GM12878 (cell line): ENCODE measurements at regions not wholly inside any gene's neighbourhood (a gene's known extent, or its start where the extent isn't known, plus 50 kb on each side); places are given as distances from the start of the nearest gene placed in this dataset.

Source experiments
- ATAC-seq: fragments of 200-7000 bp; cut with Tn5 transposase; 3 replicates; pipeline ENCODE4 v1.9.1; 2020; ENCODE audit warnings: mild to moderate bottlenecking, moderate library complexity
- BruUV-seq: library from RNA; stranded (reverse); fragments of 400-500 nt; replicated peaks from 2 replicates; lab custom pipeline; 2021; lab: Mats Ljungman, UMichigan
- CTCF ChIA-PET: fragments of 300-600 bp; sonication (Branson Sonifier 250); formaldehyde crosslinking; extraction: SDS; loops from one replicate; lab custom pipeline; 2021; ENCODE audit warnings: inconsistent platforms; lab: Yijun Ruan, JAX
- POLR2A ChIA-PET: fragments of 350-600 bp; formaldehyde crosslinking; extraction: SDS; loops from one replicate; lab custom pipeline; 2021; ENCODE audit warnings: inconsistent platforms; lab: Charles Lee
- RAD21 ChIA-PET: fragments of 300-600 bp; sonication (Branson Sonifier 250); formaldehyde crosslinking; loops from one replicate; lab custom pipeline; 2023; ENCODE audit warnings: antibody characterized with exemption; ENCODE audit not compliant: unreplicated experiment; lab: Charles Lee
- SMC1A ChIA-PET: fragments of 300-600 bp; sonication (Branson Sonifier 250); formaldehyde crosslinking; loops from one replicate; lab custom pipeline; 2023; ENCODE audit not compliant: unreplicated experiment, uncharacterized antibody; lab: Charles Lee
- DNase-seq: peaks from one replicate; pipeline ENCODE4 v3.0.0-alpha.2; 2011; ENCODE audit warnings: low read depth, low spot score
- FAIRE-seq: peaks from 3 replicates; lab custom pipeline; 2011; peaks lifted over from hg19 to GRCh38; lab: Jason Lieb, UNC
- H2AFZ ChIP-seq: 2 replicates; pipeline ENCODE4 v1.6.0; 2011; ENCODE audit warnings: low read depth, low read length, control low read depth; ENCODE audit not compliant: control insufficient read depth
- H3K27ac ChIP-seq: 2 replicates; pipeline ENCODE4 v1.5.1; 2011; ENCODE audit warnings: control low read depth; ENCODE audit not compliant: control insufficient read depth, insufficient read depth
- H3K27me3 ChIP-seq, 2 experiments: replicated peaks in 1 of 2; 2 replicates each; pipeline versions ENCODE4 v1.6.0 to v1.6.1; 2011; ENCODE audit warnings: low read length in 1 of 2; ENCODE audit not compliant: control insufficient read depth in 2 of 2, insufficient read depth in 2 of 2
- H3K36me3 ChIP-seq, 2 experiments: 2 replicates each; pipeline ENCODE4 v1.5.1; 2011; ENCODE audit warnings: low read length in 1 of 2; ENCODE audit not compliant: control insufficient read depth in 2 of 2, insufficient read depth in 2 of 2
- H3K4me1 ChIP-seq: 2 replicates; pipeline ENCODE4 v1.6.1; 2011; ENCODE audit warnings: mild to moderate bottlenecking, low read length, moderate library complexity, mixed read lengths; ENCODE audit not compliant: control insufficient read depth, insufficient read depth
- H3K4me2 ChIP-seq: 2 replicates; pipeline ENCODE4 v1.6.0; 2011; ENCODE audit warnings: control low read depth; ENCODE audit not compliant: control insufficient read depth, insufficient read depth
- H3K4me3 ChIP-seq: fragments of 200-600 bp; sonication (generic); 2 replicates; pipeline ENCODE4 v1.5.1; 2016
- H3K79me2 ChIP-seq: 2 replicates; pipeline ENCODE4 v1.6.0; 2011; ENCODE audit warnings: low read length; ENCODE audit not compliant: control insufficient read depth, insufficient read depth
- H3K9ac ChIP-seq: 2 replicates; pipeline ENCODE4 v1.8.0; 2011; ENCODE audit warnings: low read length, control low read depth, mixed read lengths; ENCODE audit not compliant: control insufficient read depth, insufficient read depth
- H3K9me3 ChIP-seq: replicated peaks from 3 replicates; pipeline ENCODE4 v1.5.1; 2011; ENCODE audit warnings: mild to moderate bottlenecking, low read length; ENCODE audit not compliant: control insufficient read depth, insufficient read depth
- H4K20me1 ChIP-seq: 2 replicates; pipeline ENCODE4 v1.6.0; 2011; ENCODE audit not compliant: control insufficient read depth, insufficient read depth
- ASH2L ChIP-seq: fragments of 300-600, 200-600 bp; sonication (generic); IDR thresholded peaks from 2 replicates; pipeline ENCODE4 v1.6.1; 2017; ENCODE audit warnings: low read depth, mild to moderate bottlenecking, borderline replicate concordance
- BRCA1 ChIP-seq: IDR thresholded peaks from 2 replicates; pipeline ENCODE4 v1.6.1; 2011; ENCODE audit warnings: low read depth, low read length, improper control_type of control experiment
- IRF4 ChIP-seq: IDR thresholded peaks from 2 replicates; pipeline ENCODE4 v1.6.1; 2011; ENCODE audit warnings: low read depth, low read length
- JUNB ChIP-seq: IDR thresholded peaks from 2 replicates; pipeline ENCODE4 v1.6.1; 2016; ENCODE audit warnings: antibody characterized with exemption, mild to moderate bottlenecking
- NBN ChIP-seq: fragments of 450-650 bp; IDR thresholded peaks from 2 replicates; pipeline ENCODE4 v1.6.1; 2016
- NFIC ChIP-seq: IDR thresholded peaks from 2 replicates; pipeline ENCODE4 v1.6.1; 2012; ENCODE audit warnings: low read depth, mild to moderate bottlenecking, inconsistent platforms, low read length, moderate library complexity
- NFYA ChIP-seq: IDR thresholded peaks from 2 replicates; pipeline ENCODE4 v1.6.1; 2011; ENCODE audit warnings: low read depth, mild to moderate bottlenecking, low read length, improper control_type of control experiment, borderline replicate concordance
- NRF1 ChIP-seq: conservative IDR thresholded peaks from 2 replicates; pipeline ENCODE4 v1.6.1; 2011; ENCODE audit warnings: mild to moderate bottlenecking, low read depth, low read length, improper control_type of control experiment
- RAD51 ChIP-seq: fragments of 450-650 bp; IDR thresholded peaks from 2 replicates; pipeline ENCODE4 v1.6.1; 2016; ENCODE audit warnings: moderate library complexity, mild to moderate bottlenecking, inconsistent platforms
- TBL1XR1 ChIP-seq: IDR thresholded peaks from 2 replicates; pipeline ENCODE4 v1.6.1; 2012; ENCODE audit warnings: low read depth, low read length, improper control_type of control experiment
- USF1 ChIP-seq: IDR thresholded peaks from 2 replicates; pipeline ENCODE4 v1.6.1; 2011; ENCODE audit warnings: borderline replicate concordance, low read depth, mild to moderate bottlenecking, moderate library complexity, mixed read lengths, low read length; ENCODE audit not compliant: insufficient read depth; ENCODE audit errors: extremely low read length
- ZNF217 ChIP-seq: fragments of 450-650 bp; IDR thresholded peaks from 2 replicates; pipeline ENCODE4 v1.6.1; 2017; ENCODE audit warnings: antibody characterized with exemption, mild to moderate bottlenecking
- WGBS: methylation state at CpG from one replicate; pipeline ENCODE4 v1.1.6; 2016; ENCODE audit warnings: low lambda C conversion rate; ENCODE audit not compliant: insufficient replicate concordance, insufficient coverage; ENCODE audit errors: missing lambda C conversion rate; 5-methylcytosine and 5-hydroxymethylcytosine counted together
- in situ Hi-C: fragments of 300-500 bp; cut with MboI; formaldehyde crosslinking; loops from 9 replicates; pipeline ENCODE4 v1.14.3; 2018; ENCODE audit warnings: mixed read lengths
- intact Hi-C: fragments of 100-400 bp; cut with micrococcal nuclease; formaldehyde crosslinking; loops from one replicate; pipeline ENCODE4 v1.14.2; 2022; ENCODE audit not compliant: unreplicated experiment
- TF ChIP-seq, protein P1 (sequence below): IDR thresholded peaks from 2 replicates; pipeline ENCODE4 v1.6.1; 2012; ENCODE audit warnings: low read depth, low read length, improper control_type of control experiment
- TF ChIP-seq, protein P2 (sequence below): fragments of 450-650 bp; formaldehyde crosslinking; IDR thresholded peaks from 2 replicates; pipeline ENCODE4 v1.5.0; 2022; ENCODE audit warnings: mild to moderate bottlenecking, missing genetic modification characterization

DNA sequence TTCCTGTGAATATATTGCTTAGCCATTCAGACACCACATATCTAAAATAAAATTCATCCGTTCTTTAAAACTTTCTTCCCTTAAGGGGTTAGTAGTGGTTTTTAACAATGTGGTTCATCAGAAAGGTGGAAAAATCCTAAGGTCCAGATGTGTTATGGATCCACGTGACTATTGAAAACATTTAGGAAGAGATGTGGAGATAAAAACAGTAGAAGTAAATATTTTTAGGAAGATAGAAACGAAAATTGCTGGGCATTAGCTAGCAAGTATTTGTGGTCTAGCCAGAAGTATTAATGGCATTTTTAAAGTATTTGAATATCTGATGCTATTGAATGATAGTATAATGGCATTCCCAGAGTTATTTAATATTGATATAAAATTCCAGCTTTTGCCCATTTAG is 180.8 kb downstream of the LTN1 start:
- no peaks in the 10 kb centered on the region for H3K27me3 ChIP-seq
- no TSS peak for BruUV-seq
- no peaks in the 10 kb centered on the region for H4K20me1 ChIP-seq
- H3K27ac ChIP-seq: no peak overlapping the region
- ATAC-seq (no peak), FAIRE-seq (no peak), DNase-seq (no peak)
- ChIA-PET CTCF (interaction anchor here (1.2 to 1.4 kb wide), 2 partner anchors 66 to 134 kb away, joined by 3 read pairs; no protein-coding TSS in a partner anchor), POLR2A (no interaction called here), SMC1A (no interaction called here), RAD21 (no interaction called here)
- H3K4me1 ChIP-seq: no peaks in the 10 kb centered on the region
- H3K36me3 ChIP-seq: no peaks in the 10 kb centered on the region
- H3K9me3 ChIP-seq: no peaks in the 10 kb centered on the region
- no peak overlapping the region for H2AFZ ChIP-seq
- 30% methylated on average over 3 of the region's 3 CpGs for WGBS
- no peak overlapping the region for H3K4me2 ChIP-seq
- TF ChIP-seq BRCA1 (no peak), RAD51 (no peak), IRF4 (no peak)
- H3K79me2 ChIP-seq: no peaks in the 10 kb centered on the region
- intact Hi-C loops: no loop called here
- H3K4me3 ChIP-seq: no peak overlapping the region
- no peak overlapping the region for H3K9ac ChIP-seq
- in situ Hi-C loops: no loop called here

DNA sequence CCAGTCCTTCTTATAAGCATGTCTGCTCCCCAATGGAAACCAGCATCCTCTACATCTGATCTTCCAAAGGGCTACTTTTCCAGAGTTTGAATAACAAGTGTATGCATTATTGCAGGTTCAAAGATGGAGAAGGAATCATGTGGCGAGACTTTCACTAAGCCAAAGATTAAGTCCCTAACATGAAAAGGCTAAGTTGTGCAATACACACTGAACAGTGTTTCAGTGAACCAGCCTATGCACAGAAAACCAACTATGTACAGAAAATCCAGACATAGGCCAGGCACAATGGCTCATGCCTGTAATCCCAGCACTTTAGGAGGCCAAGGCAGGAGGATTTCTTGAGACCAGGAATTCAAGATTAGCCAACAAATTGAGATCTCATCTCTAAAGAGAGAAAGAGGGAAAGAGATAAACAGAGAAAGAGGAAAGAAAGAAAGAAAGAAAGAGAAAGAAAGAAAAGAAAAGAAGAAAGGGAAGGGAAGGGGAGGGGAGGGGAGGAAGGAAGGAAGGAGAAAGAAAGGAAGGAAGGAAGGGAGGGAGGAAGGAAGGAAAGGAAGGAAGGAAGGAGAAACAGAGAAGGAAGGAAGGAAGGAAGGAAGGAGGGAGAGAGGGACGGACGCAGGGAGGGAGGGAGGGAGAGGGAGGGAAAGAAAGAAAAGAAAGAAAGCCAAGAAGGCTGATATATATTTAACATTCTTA is 181.7 kb downstream of the LTN1 start:
- 3% methylated on average over 1 of the region's 3 CpGs for WGBS
- no peak for DNase-seq
- intact Hi-C loops: no loop called here
- POLR2A ChIA-PET: no interaction called here
- H3K9me3 ChIP-seq: no peaks in the 10 kb centered on the region
- no peaks in the 10 kb centered on the region for H3K4me1 ChIP-seq
- RAD21 ChIA-PET: no interaction called here
- no peak overlapping the region for H2AFZ ChIP-seq
- no peaks in the 10 kb centered on the region for H3K36me3 ChIP-seq
- no peaks in the 10 kb centered on the region for H3K79me2 ChIP-seq
- H4K20me1 ChIP-seq: no peaks in the 10 kb centered on the region
- H3K27ac ChIP-seq: no peak overlapping the region
- CTCF ChIA-PET: interaction anchor here (1.2 to 1.4 kb wide), 2 partner anchors 65 to 135 kb away, joined by 3 read pairs; no protein-coding TSS in a partner anchor
- no peaks in the 10 kb centered on the region for H3K27me3 ChIP-seq
- H3K9ac ChIP-seq: no peak overlapping the region
- in situ Hi-C loops: no loop called here
- H3K4me2 ChIP-seq: no peak overlapping the region
- FAIRE-seq: no peak
- ATAC-seq: no peak
- no TSS peak for BruUV-seq
- SMC1A ChIA-PET: no interaction called here
- no peak overlapping the region for H3K4me3 ChIP-seq
- TF ChIP-seq NFYA (no peak), ZNF217 (no peak), NRF1 (no peak), NFIC (no peak), TBL1XR1 (no peak), USF1 (no peak), NBN (no peak), JUNB (no peak), ASH2L (no peak)
- TF ChIP-seq, protein P1, sequence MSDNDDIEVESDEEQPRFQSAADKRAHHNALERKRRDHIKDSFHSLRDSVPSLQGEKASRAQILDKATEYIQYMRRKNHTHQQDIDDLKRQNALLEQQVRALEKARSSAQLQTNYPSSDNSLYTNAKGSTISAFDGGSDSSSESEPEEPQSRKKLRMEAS: no peak
- TF ChIP-seq, protein P2, sequence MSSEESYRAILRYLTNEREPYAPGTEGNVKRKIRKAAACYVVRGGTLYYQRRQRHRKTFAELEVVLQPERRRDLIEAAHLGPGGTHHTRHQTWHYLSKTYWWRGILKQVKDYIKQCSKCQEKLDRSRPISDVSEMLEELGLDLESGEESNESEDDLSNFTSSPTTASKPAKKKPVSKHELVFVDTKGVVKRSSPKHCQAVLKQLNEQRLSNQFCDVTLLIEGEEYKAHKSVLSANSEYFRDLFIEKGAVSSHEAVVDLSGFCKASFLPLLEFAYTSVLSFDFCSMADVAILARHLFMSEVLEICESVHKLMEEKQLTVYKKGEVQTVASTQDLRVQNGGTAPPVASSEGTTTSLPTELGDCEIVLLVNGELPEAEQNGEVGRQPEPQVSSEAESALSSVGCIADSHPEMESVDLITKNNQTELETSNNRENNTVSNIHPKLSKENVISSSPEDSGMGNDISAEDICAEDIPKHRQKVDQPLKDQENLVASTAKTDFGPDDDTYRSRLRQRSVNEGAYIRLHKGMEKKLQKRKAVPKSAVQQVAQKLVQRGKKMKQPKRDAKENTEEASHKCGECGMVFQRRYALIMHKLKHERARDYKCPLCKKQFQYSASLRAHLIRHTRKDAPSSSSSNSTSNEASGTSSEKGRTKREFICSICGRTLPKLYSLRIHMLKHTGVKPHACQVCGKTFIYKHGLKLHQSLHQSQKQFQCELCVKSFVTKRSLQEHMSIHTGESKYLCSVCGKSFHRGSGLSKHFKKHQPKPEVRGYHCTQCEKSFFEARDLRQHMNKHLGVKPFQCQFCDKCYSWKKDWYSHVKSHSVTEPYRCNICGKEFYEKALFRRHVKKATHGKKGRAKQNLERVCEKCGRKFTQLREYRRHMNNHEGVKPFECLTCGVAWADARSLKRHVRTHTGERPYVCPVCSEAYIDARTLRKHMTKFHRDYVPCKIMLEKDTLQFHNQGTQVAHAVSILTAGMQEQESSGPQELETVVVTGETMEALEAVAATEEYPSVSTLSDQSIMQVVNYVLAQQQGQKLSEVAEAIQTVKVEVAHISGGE (CRISPR knock-in tag): no peak
